GM12878 (cell line): ENCODE measurements at regions not wholly inside any gene's neighbourhood (a gene's known extent, or its start where the extent isn't known, plus 50 kb on each side); places are given as distances from the start of the nearest gene placed in this dataset.

Source experiments
- ATAC-seq: fragments of 200-7000 bp; cut with Tn5 transposase; 3 replicates; pipeline ENCODE4 v1.9.1; 2020; ENCODE audit warnings: mild to moderate bottlenecking, moderate library complexity
- BruUV-seq: library from RNA; stranded (reverse); fragments of 400-500 nt; replicated peaks from 2 replicates; lab custom pipeline; 2021; lab: Mats Ljungman, UMichigan
- CTCF ChIA-PET: fragments of 300-600 bp; sonication (Branson Sonifier 250); formaldehyde crosslinking; extraction: SDS; loops from one replicate; lab custom pipeline; 2021; ENCODE audit warnings: inconsistent platforms; lab: Yijun Ruan, JAX
- POLR2A ChIA-PET: fragments of 350-600 bp; formaldehyde crosslinking; extraction: SDS; loops from one replicate; lab custom pipeline; 2021; ENCODE audit warnings: inconsistent platforms; lab: Charles Lee
- RAD21 ChIA-PET: fragments of 300-600 bp; sonication (Branson Sonifier 250); formaldehyde crosslinking; loops from one replicate; lab custom pipeline; 2023; ENCODE audit warnings: antibody characterized with exemption; ENCODE audit not compliant: unreplicated experiment; lab: Charles Lee
- SMC1A ChIA-PET: fragments of 300-600 bp; sonication (Branson Sonifier 250); formaldehyde crosslinking; loops from one replicate; lab custom pipeline; 2023; ENCODE audit not compliant: unreplicated experiment, uncharacterized antibody; lab: Charles Lee
- DNase-seq: peaks from one replicate; pipeline ENCODE4 v3.0.0-alpha.2; 2011; ENCODE audit warnings: low read depth, low spot score
- FAIRE-seq: peaks from 3 replicates; lab custom pipeline; 2011; peaks lifted over from hg19 to GRCh38; lab: Jason Lieb, UNC
- H2AFZ ChIP-seq: 2 replicates; pipeline ENCODE4 v1.6.0; 2011; ENCODE audit warnings: low read depth, low read length, control low read depth; ENCODE audit not compliant: control insufficient read depth
- H3K27ac ChIP-seq: 2 replicates; pipeline ENCODE4 v1.5.1; 2011; ENCODE audit warnings: control low read depth; ENCODE audit not compliant: control insufficient read depth, insufficient read depth
- H3K27me3 ChIP-seq, 2 experiments: replicated peaks in 1 of 2; 2 replicates each; pipeline versions ENCODE4 v1.6.0 to v1.6.1; 2011; ENCODE audit warnings: low read length in 1 of 2; ENCODE audit not compliant: control insufficient read depth in 2 of 2, insufficient read depth in 2 of 2
- H3K36me3 ChIP-seq, 2 experiments: 2 replicates each; pipeline ENCODE4 v1.5.1; 2011; ENCODE audit warnings: low read length in 1 of 2; ENCODE audit not compliant: control insufficient read depth in 2 of 2, insufficient read depth in 2 of 2
- H3K4me1 ChIP-seq: 2 replicates; pipeline ENCODE4 v1.6.1; 2011; ENCODE audit warnings: mild to moderate bottlenecking, low read length, moderate library complexity, mixed read lengths; ENCODE audit not compliant: control insufficient read depth, insufficient read depth
- H3K4me2 ChIP-seq: 2 replicates; pipeline ENCODE4 v1.6.0; 2011; ENCODE audit warnings: control low read depth; ENCODE audit not compliant: control insufficient read depth, insufficient read depth
- H3K4me3 ChIP-seq: fragments of 200-600 bp; sonication (generic); 2 replicates; pipeline ENCODE4 v1.5.1; 2016
- H3K79me2 ChIP-seq: 2 replicates; pipeline ENCODE4 v1.6.0; 2011; ENCODE audit warnings: low read length; ENCODE audit not compliant: control insufficient read depth, insufficient read depth
- H3K9ac ChIP-seq: 2 replicates; pipeline ENCODE4 v1.8.0; 2011; ENCODE audit warnings: low read length, control low read depth, mixed read lengths; ENCODE audit not compliant: control insufficient read depth, insufficient read depth
- H3K9me3 ChIP-seq: replicated peaks from 3 replicates; pipeline ENCODE4 v1.5.1; 2011; ENCODE audit warnings: mild to moderate bottlenecking, low read length; ENCODE audit not compliant: control insufficient read depth, insufficient read depth
- H4K20me1 ChIP-seq: 2 replicates; pipeline ENCODE4 v1.6.0; 2011; ENCODE audit not compliant: control insufficient read depth, insufficient read depth
- E2F4 ChIP-seq: IDR thresholded peaks from 2 replicates; pipeline ENCODE4 v1.6.1; 2012; ENCODE audit warnings: low read depth, low read length, improper control_type of control experiment
- FOXK2 ChIP-seq: fragments of 450-650 bp; IDR thresholded peaks from 2 replicates; pipeline ENCODE4 v1.6.1; 2017; ENCODE audit warnings: mild to moderate bottlenecking, moderate library complexity
- HDAC6 ChIP-seq: fragments of 200-600 bp; sonication (generic); IDR thresholded peaks from one replicate; pipeline ENCODE4 v1.8.0; 2017; ENCODE audit warnings: antibody characterized with exemption; ENCODE audit not compliant: unreplicated experiment
- HDGF ChIP-seq: fragments of 450-650 bp; IDR thresholded peaks from 2 replicates; pipeline ENCODE4 v1.6.1; 2016; ENCODE audit warnings: antibody characterized with exemption
- JUNB ChIP-seq: IDR thresholded peaks from 2 replicates; pipeline ENCODE4 v1.6.1; 2016; ENCODE audit warnings: antibody characterized with exemption, mild to moderate bottlenecking
- JUND ChIP-seq: IDR thresholded peaks from 2 replicates; pipeline ENCODE4 v1.6.1; 2012; ENCODE audit warnings: low read depth, mild to moderate bottlenecking, low read length, improper control_type of control experiment, moderate library complexity
- MEF2B ChIP-seq: fragments of 450-650 bp; IDR thresholded peaks from 2 replicates; pipeline ENCODE4 v1.6.1; 2018; ENCODE audit warnings: mild to moderate bottlenecking, moderate library complexity; ENCODE audit not compliant: partially characterized antibody, poor library complexity, severe bottlenecking
- MYB ChIP-seq: fragments of 150-350 bp; IDR thresholded peaks from 2 replicates; pipeline ENCODE4 v1.6.1; 2014; ENCODE audit warnings: mild to moderate bottlenecking, low read depth, low read length, borderline replicate concordance
- NR2C2 ChIP-seq: IDR thresholded peaks from 2 replicates; pipeline ENCODE4 v1.6.1; 2011; ENCODE audit warnings: borderline replicate concordance, low read depth; ENCODE audit not compliant: control insufficient read depth, insufficient read length
- RAD21 ChIP-seq: IDR thresholded peaks from 2 replicates; pipeline ENCODE4 v1.6.1; 2011; ENCODE audit warnings: mild to moderate bottlenecking, low read depth, low read length, moderate library complexity; ENCODE audit not compliant: insufficient read depth
- SIN3A ChIP-seq: IDR thresholded peaks from 2 replicates; pipeline ENCODE4 v1.6.1; 2012; ENCODE audit warnings: low read depth, low read length, improper control_type of control experiment
- SRF ChIP-seq, 2 experiments: IDR thresholded peaks; 2 replicates each; pipeline ENCODE4 v1.6.1; 2011; ENCODE audit warnings: low read depth in 2 of 2, low read length in 2 of 2, mild to moderate bottlenecking in 1 of 2, moderate library complexity in 1 of 2
- TARDBP ChIP-seq: IDR thresholded peaks from 2 replicates; pipeline ENCODE4 v1.6.1; 2016; ENCODE audit warnings: borderline replicate concordance
- ZBTB4 ChIP-seq: fragments of 450-650 bp; formaldehyde crosslinking; IDR thresholded peaks from 2 replicates; pipeline ENCODE4 v1.4.0; 2022; ENCODE audit warnings: mild to moderate bottlenecking, moderate library complexity
- ZNF687 ChIP-seq: fragments of 450-650 bp; IDR thresholded peaks from 2 replicates; pipeline ENCODE4 v1.6.1; 2017; ENCODE audit warnings: mild to moderate bottlenecking, moderate library complexity
- WGBS: methylation state at CpG from one replicate; pipeline ENCODE4 v1.1.6; 2016; ENCODE audit warnings: low lambda C conversion rate; ENCODE audit not compliant: insufficient replicate concordance, insufficient coverage; ENCODE audit errors: missing lambda C conversion rate; 5-methylcytosine and 5-hydroxymethylcytosine counted together
- in situ Hi-C: fragments of 300-500 bp; cut with MboI; formaldehyde crosslinking; loops from 9 replicates; pipeline ENCODE4 v1.14.3; 2018; ENCODE audit warnings: mixed read lengths
- intact Hi-C: fragments of 100-400 bp; cut with micrococcal nuclease; formaldehyde crosslinking; loops from one replicate; pipeline ENCODE4 v1.14.2; 2022; ENCODE audit not compliant: unreplicated experiment

- no peak for TF ChIP-seq ZBTB4
Observed at GRCh38 chr6:148147463-148147830, 195.2 kb upstream of the SASH1 start (continued).

GRCh38 chr6:148151896-148152643 is 190.6 kb upstream of the SASH1 start:
- no peaks in the 10 kb centered on the region for H3K79me2 ChIP-seq
- no peak for ATAC-seq
- intact Hi-C loops (no loop called here), in situ Hi-C loops (no loop called here)
- no peak for DNase-seq
- H2AFZ ChIP-seq: no peak overlapping the region
- H3K9ac ChIP-seq: no peak overlapping the region
- BruUV-seq: no TSS peak
- SMC1A ChIA-PET: no interaction called here
- H3K27me3 ChIP-seq: no peaks in the 10 kb centered on the region; a peak in 1 of 4 replicates
- FAIRE-seq: no peak
- no peak overlapping the region for H3K4me3 ChIP-seq
- POLR2A ChIA-PET: no interaction called here
- H3K4me2 ChIP-seq: no peak overlapping the region
- no peaks in the 10 kb centered on the region for H4K20me1 ChIP-seq
- H3K27ac ChIP-seq: no peak overlapping the region
- no peaks in the 10 kb centered on the region for H3K36me3 ChIP-seq
- CTCF ChIA-PET: interaction anchor here (1.1 to 4.1 kb wide), 2 partner anchors 13 to 25 kb away, joined by 3 to 13 read pairs; no protein-coding TSS in a partner anchor
- RAD21 ChIA-PET: no interaction called here
- no peaks in the 10 kb centered on the region for H3K9me3 ChIP-seq
- WGBS: 60% methylated on average over 6 of the region's 6 CpGs
- H3K4me1 ChIP-seq: no peaks in the 10 kb centered on the region
- no peak for TF ChIP-seq SIN3A
- no peak for TF ChIP-seq TARDBP
- no peak for TF ChIP-seq E2F4
- no peak for TF ChIP-seq RAD21
- no peak for TF ChIP-seq JUND
- TF ChIP-seq NR2C2: no peak
- no peak for TF ChIP-seq HDGF
- TF ChIP-seq HDAC6: no peak
- TF ChIP-seq JUNB: no peak
- no peak for TF ChIP-seq FOXK2
- no peak for TF ChIP-seq MYB
- no peak for TF ChIP-seq ZNF687
- TF ChIP-seq SRF (IDR thresholded peaks at IDR 0.05; ENCODE audit: low read depth in 2 of 2, low read length in 2 of 2): no peak
- no peak for TF ChIP-seq MEF2B
